GM19035 (cell line): ENCODE measurements at regions not wholly inside any gene's neighbourhood (a gene's known extent, or its start where the extent isn't known, plus 50 kb on each side); places are given as distances from the start of the nearest gene placed in this dataset.
"Not testable (repeated sequence)": the region's sequence is repeated elsewhere in the genome, so short reads cannot be mapped to it uniquely, and the experiment has no call there.

Experiments
- ATAC-seq: cut with Tn5 transposase; IDR thresholded peaks from one replicate; pipeline ENCODE4 v1.9.1; 2021; ENCODE audit not compliant: unreplicated experiment

DNA sequence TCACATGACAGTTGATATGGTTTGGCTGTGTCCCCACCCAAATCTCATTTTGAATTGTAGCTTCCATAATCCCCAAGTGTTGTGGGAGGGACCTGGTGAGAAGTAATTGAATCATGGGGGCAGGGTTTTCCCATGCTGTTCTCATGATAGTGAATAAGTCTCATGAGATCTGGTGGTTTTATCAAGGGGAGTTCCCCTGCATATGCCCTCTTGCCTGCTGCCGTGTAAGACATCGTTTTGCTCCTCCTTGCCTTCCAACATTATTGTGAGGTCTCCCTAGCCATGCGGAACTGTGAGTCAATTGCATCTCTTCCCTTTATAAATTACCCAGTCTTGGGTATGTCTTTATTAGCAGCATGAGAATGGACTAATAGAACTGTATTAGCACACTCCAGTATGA lies 382.4 kb upstream of the PODXL start:
- not testable (repeated sequence) for ATAC-seq

DNA sequence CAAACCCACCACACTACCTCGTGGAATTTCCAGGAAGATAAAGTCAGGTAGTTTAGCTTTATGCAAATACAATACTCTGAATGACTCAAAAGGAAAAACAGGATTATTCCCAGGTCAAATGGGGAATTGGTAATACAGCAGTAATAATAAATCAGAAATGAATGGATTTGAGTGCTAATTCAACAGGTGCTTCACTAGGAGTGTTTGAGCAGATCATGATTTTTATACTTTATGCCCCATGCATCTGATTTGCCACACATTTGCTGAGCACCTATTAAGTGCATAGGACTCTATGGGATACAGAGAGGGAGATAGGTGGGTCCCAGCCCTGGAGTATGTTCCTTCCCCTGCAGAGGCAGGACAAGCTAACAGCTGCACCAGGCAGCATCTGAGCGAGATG lies 381.4 kb upstream of the PODXL start:
- no peak for ATAC-seq

DNA sequence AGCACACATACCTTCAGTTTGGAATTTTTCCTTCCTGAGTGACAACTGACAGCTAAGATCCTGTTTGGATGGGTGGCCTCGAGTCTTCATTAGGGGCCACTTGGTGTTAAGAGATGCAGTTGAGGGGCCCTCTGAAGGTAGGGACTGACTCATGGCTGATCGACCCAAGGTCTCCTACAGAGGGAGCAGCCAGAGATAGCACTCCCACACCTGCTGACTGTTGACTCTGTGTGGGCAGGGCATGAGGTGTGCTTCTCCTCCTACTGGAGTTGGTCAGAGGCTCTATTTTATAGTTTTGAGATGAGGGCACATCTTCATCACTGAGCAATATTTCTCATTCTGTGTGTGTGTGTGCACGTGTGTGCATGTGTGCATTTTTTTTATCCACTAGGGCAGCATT lies 378.8 kb upstream of the PODXL start:
- no peak for ATAC-seq

DNA sequence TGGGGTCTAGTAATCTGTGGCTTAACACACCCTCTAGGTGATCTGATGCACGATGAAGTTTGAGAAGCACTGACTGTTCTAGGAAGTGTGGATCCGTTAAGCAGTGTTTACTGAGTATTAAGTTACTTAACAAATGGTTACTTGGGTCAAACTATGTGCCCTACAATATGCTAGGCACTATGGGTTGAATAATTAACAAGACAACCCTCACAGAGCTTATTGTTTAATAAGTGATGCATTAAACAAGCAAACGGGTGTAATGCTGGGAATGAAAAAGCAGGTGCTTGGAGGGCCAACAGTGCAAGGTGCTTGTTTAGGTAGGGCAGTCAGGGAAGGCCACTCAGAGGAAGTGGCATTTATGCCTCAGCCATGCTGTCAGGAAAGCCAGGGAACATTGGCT lies 378.0 kb upstream of the PODXL start:
- ATAC-seq, result no peak

DNA sequence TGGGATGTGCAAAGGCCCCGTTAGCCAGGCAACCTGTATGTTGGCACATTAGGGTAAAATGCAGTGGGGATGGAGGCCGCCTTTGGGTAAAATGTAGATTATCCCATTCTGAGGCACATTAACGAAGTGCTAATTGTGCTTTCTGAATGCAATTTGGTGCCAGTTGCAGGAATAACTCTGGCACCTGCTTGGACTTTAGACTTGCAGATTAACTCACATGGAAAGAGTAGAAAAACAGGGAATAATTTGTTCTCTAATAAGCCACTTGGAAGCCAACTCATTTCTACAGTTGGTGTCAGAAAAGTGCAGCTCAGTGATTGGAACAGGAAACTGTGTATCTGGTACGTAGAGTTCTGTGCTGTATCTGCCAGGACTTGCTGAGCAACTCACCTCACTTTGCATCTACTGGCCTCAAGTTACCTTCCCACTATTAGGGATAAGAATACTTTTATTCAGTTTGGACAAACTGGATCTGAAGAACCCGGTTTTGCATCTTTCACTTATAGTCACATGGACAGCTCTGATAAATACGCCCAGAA lies 377.4 kb upstream of the PODXL start:
- no peak for ATAC-seq

DNA sequence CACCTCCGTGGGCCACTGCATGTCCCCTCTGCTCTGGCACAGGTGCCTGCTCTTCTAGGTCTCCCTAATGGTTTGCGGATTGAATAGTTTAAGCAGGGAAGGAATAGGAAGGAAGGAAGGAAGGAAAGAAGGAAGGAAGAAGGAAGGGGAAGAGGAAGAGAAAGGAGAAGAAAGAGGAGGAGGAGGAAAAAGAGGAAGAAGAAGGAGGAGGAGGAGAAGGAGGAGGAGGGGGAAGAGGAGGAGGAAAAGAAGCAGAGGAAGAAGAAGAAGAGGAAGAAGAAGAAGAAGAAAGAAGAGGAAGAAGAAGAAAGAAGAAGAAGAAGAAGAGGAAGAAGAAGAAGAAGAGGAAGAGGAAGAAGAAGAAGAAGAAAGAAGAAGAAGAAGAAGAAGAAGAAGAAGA lies 376.8 kb upstream of the PODXL start:
- not testable (repeated sequence) for ATAC-seq

DNA sequence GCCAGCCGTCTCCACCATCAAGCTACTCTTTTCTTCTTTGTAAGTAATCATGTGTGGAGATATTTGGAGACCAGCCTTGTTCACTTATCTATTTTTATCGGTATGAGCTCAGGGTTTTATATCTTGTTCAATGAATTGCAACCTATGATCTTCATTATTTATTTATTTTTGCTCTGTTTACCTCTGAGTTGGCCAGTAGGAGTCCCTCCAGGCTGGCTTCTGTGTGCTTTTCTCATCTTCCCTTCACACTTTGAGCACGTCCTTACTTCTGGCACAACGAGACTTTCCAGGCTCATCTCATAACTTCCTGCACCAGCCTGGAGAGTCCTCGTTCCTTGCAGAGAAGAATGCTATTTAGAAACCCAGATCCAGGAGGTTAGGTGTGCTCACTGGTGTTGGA lies 375.8 kb upstream of the PODXL start:
- no peak for ATAC-seq

DNA sequence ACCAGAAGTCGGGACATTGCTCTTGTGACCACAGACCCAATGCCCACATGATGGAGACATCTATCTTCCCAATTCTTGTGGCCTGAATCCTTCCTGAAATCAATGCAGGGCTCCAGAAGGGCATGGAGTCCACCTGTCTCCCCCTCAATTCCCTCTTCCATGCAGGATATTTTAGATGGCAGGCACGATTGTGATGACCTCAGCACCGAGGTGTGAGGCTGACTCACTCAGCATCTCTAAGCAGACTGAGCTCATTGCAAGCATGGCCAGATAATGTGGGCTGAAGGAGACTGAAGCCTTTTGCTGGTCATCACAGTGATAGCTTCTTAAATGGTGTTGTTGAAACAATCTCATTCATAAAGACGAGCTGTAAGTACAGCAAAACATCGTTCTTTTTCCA lies 374.9 kb upstream of the PODXL start:
- no peak for ATAC-seq

DNA sequence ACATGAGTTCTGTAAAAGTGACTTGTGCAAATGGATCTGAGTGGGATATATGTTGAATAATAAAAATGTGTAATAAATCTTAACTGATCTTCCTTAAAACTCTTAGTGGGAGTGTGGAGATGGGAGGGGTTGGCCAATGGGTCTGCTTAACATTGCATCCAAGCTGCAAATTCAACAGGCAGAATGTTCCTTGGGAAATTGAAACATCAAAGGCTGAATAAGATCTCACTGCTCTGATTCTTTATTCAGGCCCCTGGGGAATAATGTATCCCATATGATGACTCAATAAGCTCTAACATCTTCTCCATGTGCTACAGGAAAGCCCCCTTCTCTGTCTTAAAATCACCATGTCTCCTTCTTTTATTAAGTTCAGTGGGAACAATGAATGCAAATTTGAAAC lies 373.2 kb upstream of the PODXL start:
- no peak for ATAC-seq

DNA sequence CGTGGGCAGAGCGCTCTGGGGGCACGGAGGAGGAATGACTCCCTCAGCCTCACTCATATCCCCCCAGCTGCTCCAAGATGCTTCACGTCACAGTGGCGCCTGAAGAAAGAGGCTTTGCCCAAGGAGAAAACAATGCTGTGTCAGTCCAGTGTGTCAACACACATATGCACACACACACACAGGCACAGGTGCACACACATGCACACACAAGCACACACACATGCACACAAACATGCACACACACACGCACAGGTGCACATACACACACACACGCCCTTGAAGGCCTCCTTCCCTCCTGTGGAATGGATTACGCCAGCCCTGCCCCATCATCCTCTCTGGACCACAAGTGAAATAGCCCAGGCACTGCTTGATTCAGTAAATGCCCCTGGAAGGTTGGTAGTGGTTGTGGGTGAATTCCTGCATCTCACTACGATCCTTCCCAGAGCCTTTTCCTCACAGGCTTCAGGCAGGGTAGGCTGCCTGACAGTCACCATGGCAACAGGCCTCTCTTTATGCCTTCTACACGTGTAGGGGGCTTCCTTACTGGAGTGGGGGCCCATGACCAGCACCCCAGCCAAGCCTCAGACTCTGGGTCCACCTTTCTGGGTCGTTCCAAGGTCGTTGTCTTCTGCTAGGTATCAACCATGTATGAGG lies 371.5 kb upstream of the PODXL start:
- no peak for ATAC-seq

DNA sequence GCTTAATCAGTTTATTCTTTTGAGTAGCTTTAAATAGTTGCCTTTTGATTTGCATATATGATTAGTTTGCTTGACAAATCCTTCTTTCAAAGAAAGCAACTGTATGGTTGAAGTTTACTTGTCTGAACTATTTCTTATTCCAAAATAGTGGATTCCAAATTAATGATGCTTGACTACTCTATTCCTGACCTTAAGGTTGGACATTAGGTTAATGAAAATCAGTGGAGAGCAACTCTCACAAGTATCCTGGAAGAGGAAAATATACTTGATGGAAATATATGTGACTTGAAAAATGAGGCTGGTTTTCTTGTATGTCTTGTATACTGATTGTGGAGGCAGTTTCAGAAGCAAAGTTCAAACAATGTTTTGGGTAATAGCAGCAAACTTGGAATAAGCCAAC lies 369.2 kb upstream of the PODXL start:
- ATAC-seq, result no peak

DNA sequence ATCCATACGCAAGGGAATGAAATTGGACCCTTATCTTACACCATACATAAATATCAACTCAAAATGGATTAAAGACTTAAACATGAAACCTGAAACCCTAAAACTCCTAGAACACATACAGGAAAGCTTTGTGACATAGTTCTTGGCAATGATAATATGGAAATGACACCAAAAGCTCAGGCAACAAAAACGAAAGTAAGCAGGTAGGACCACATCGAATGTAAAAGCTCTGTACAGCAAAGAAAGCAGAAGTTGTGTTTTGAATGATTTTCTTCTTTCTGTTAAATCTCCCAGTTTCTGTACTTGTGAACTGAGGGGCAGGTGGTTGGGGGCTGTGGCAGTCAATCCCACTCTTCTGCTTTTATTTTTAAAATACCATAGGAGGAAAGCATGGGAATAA lies 368.4 kb upstream of the PODXL start:
- no peak for ATAC-seq

DNA sequence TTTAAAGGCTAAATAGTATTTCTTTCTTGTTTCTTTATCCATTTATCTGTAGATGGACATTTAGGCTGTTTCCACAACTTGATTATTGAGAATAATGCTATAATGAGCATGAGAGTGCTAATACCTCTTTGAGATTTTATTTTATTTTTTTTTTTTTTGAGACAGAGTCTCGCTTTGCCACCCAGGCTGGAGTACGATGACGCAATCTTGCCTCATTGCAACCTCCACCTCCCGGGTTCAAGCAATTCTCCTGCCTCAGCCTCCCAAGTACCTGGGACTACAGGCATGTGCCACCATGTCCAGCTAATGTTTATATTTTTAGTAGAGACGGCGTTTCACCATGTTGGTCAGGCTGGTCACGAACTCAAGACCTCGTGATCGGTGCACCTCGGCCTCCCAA lies 366.5 kb upstream of the PODXL start:
- ATAC-seq, result not testable (repeated sequence)

DNA sequence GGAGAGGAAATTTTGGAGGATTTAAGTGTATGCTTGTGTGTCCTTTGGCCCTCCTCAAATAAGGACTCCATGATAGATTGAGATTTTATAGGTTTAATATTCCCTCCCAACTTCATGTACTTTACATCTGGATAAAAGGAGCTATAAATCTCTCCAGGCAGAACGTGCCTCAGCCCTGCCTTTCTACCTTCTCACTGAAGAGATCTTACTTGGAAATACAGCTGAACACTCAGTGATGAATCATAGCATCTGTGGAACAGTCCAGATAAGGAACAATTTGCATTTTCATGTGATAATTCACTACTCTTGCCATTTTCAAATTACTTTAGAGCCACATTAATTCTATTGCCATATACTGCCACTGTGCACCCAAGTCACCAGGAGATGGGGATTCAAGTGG lies 364.6 kb upstream of the PODXL start:
- no peak for ATAC-seq

DNA sequence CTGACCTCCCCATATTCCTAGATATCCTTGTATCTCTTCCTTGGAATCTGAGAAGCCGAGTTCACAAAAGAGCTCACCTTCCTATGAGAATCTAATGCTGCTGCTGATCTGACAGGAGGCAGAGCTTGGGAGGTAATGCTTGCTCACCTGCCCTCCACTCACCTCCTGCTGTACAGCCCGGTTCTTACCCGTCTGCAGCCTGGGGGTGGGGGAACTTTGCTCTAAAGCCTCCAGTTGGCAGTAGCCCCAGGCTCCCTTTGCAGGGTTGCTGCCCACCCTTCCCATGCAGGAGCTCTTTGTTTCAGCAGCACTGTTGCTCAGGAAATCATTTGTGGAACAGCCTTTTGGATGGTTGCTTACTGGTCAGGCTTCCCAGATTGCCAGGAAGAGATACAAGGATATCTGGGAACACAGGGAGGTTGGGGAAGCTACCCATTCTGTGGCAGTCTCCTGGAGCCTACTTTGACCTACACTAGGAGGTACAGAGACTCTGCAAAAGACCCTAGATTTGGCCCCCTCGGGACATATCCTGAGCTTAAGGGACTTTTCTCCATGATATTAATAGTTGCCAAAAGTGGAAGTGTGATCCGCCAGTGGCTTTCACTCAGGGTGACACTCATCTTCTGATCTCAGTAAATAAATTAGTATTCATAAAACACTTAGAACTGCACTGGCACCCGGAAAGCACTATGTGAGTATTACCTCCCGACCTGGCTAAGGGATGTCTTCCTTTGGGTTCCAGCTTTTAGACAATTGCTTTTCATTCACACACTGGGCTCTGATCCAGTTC lies 363.7 kb upstream of the PODXL start:
- ATAC-seq, result no peak

DNA sequence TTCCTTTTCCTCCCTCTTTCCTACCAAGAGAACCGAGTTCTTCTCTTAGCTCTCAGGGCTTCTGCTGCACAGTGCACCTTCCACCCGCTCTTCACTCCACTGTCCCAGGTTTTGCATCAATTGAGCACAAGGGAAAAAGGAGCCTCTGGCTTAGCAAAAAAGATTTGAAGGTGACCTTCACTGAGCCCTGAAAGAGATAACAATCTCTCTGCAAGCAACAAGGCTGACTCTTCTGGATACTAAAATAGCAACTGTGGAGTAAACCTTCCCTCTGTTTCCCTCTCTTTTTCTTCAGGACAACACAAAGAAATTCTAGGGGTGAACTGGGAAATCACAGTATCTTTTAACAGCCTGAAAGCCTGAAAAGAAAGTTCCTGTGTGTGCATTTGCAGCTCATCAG lies 354.7 kb upstream of the PODXL start:
- no peak for ATAC-seq

DNA sequence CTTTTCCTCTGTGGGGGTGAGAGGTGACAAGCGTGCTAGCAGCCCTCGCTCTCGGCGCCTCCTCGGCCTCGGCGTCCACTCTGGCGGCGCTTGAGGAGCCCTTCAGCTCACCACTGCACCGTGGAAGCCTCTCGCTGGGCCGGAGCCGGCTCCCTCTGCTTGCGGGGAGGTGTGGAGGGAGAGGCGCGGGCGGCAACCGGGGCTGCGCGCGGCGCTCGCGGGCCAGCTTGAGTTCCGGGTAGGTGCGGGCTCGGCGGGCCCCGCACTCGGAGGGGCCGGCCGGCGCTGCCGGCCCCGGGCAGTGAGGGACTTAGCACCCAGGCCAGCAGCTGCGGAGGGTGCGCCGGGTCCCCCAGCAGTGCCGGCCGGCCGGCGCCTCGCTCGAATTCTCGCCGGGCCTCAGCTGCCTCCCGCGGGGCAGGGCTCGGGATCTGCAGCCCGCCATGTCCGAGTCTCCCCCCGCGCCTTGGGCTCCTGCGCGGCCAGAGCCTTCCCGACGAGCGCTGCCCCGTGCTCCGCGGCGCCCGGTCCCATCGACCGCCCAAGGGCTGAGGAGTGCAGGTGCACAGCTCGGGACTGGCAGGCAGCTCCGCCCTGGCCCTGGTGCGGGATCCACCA lies 352.8 kb upstream of the PODXL start:
- ATAC-seq, result no peak

DNA sequence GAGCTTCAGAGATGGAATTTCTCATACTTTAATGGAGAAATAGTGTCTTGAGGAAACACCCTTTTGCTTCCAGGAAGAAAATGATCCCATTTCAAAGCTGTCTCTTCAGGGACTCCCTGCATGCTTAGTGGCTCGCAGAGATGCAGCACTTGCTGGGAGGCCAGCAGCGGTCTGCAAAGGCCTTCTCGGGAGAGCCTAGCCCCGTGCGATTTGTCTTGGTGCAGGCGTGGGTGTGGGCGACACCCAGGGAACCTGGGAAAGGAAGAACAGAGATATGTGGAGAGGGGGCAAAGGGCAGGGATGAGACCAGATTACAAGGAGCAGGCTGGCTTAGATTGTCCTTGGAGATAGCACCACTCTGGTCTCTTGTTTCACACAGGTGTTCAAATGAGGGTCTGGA lies 352.3 kb upstream of the PODXL start:
- no peak for ATAC-seq

DNA sequence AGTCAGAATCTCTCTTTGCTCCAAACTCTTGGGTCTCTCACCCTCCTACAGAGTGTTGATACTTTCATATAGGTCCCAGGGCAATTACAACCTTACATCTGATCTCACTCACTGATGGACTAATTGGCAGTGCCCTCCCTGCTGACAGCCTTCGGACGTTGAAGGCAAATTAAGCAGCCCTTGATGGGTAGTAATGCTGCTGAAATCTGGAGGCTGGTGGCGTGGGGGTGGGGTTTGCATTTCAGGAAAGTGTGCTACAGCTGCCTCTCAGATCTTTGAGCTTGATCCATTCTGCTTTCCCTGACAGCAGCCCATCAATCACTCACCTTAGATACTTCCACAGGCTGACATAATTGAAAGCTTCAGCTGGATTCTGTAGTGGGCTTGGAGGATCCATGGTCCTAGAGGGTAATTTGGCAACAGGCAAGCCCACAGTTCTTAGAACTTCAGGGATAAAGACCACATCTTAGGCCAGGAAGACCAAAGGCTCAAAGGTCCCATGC lies 349.1 kb upstream of the PODXL start:
- no peak for ATAC-seq

DNA sequence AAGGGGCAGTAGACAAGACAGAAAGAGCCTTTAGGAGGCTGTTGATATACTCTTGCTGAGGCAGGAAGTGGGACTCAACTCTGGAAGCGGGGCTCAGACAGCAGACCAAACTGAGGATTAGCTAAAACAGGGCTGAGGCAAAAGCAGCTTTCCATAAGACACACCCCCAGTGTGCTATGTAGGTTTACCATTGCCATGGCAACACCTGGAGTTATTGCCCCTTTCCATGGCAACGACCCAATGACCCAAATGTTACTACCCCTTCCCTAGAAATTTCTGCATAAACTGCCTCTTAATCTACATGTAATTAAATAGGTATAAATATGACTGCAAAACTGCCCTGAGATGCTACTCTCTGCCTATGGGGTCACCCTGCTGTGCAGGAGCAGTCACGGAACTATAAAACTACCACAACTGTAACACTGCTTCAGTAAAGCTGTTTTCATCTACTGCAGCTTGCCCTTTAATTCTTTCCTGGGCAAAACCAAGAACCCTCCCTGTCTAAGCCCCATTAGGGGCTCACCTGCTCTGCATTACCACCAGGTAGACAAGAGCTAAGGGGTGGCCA lies 348.4 kb upstream of the PODXL start:
- ATAC-seq, result no peak

DNA sequence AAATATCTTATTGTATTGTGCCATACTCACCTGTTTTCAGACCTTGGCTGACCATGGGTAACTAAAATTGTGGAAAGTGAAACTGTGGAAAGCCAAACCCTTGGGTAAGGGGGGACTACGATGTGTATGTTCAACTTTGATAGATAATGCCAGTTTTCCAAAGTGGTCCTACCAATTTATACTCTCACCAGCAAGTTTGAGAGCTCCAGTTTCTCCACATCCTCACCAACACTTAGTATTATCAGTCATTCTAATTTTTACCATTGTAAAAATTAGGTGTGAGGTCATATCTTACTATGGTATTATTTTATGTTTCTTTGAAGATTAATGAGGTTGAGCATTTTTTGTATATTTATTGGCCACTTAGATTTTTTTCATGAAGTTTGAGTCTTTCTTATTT lies 346.9 kb upstream of the PODXL start:
- ATAC-seq, result no peak
